ENCODE measurements at regions not wholly inside any gene's neighbourhood (a gene's known extent, or its start where the extent isn't known, plus 50 kb on each side); places are given as distances from the start of the nearest gene placed in this dataset.

GRCh38 chr15:52912172-52912571, 122.0 kb upstream of the ONECUT1 start:
- ATAC-seq (ENCODE audit: low read depth), result no peak
- ChIA-PET POLR2A (no interaction called here), CTCF (no interaction called here)
- Histone ChIP-seq H3K27me3 (replicated peaks in 1 of 4; ENCODE audit: control extremely low read depth in 1 of 4, control insufficient read depth in 3 of 4, insufficient read depth in 4 of 4, low read length in 3 of 4) (peaks cover 0 to 8% (median 3%) of the 10 kb centered on the region in 4 experiments), H3K27ac (ENCODE audit: low read length in 2 of 2) (no peak overlapping the region), H4K20me1 (ENCODE audit: control insufficient read depth, insufficient read depth, low read length, poor library complexity, severe bottlenecking) (no peaks in the 10 kb centered on the region), H3K4me1 (ENCODE audit: control insufficient read depth in 2 of 2, insufficient read depth in 2 of 2, low read length in 2 of 2) (no peaks in the 10 kb centered on the region), H3K4me2 (replicated peaks; ENCODE audit: low read depth, low read length, poor library complexity, severe bottlenecking) (no peak overlapping the region), H2AFZ (ENCODE audit: insufficient read depth, low read depth, low read length, poor library complexity, severe bottlenecking) (no peak overlapping the region), H3K36me3 (replicated peaks in 1 of 2; ENCODE audit: control extremely low read depth in 1 of 2, control insufficient read depth in 1 of 2, extremely low read depth in 1 of 2, insufficient read depth in 2 of 2, low read length in 1 of 2) (no peaks in the 10 kb centered on the region), H3K9me3 (ENCODE audit: control extremely low read depth in 1 of 3, control insufficient read depth in 2 of 3, insufficient read depth in 1 of 3, low read length in 2 of 3) (no peaks in the 10 kb centered on the region), H3K4me3 (ENCODE audit: control extremely low read depth in 1 of 5, extremely low read depth in 1 of 5, insufficient read depth in 1 of 5, low read depth in 2 of 5, low read length in 4 of 5) (no peak overlapping the region), H3K9ac (ENCODE audit: low read length) (no peak overlapping the region), H3K79me2 (ENCODE audit: control insufficient read depth, insufficient read depth, low read length) (no peaks in the 10 kb centered on the region)
- Mint-ChIP-seq H3K27me3 (peaks cover 8% of the 10 kb centered on the region), H3K9me3 (ENCODE audit: insufficient read depth) (no peaks in the 10 kb centered on the region), H3K4me1 (peaks cover 5% of the 10 kb centered on the region), H3K4me3 (no peak overlapping the region), H3K27ac (no peak overlapping the region)
- intact Hi-C loops (cut with micrococcal nuclease), result no loop called here
- WGBS (ENCODE audit: insufficient coverage), result 89% methylated on average over 1 of the region's 1 CpG
- DNase-seq, result no peak
- TF ChIP-seq CTCF (IDR thresholded peaks at IDR 0.05) (no peak), EZH2 (IDR thresholded peaks at IDR 0.05; ENCODE audit: borderline replicate concordance, insufficient read depth, low read depth, low read length, poor library complexity, severe bottlenecking) (no peak)

GRCh38 chr15:52893338-52893737, 103.2 kb upstream of the ONECUT1 start:
- TF ChIP-seq EZH2 (IDR thresholded peaks at IDR 0.05; ENCODE audit: borderline replicate concordance, insufficient read depth, low read depth, low read length, poor library complexity, severe bottlenecking), result no peak
- TF ChIP-seq CTCF (IDR thresholded peaks at IDR 0.05), result no peak
- intact Hi-C loops (cut with micrococcal nuclease), result no loop called here
- H4K20me1 ChIP-seq (ENCODE audit: control insufficient read depth, insufficient read depth, low read length, poor library complexity, severe bottlenecking), result no peaks in the 10 kb centered on the region
- H3K79me2 ChIP-seq (ENCODE audit: control insufficient read depth, insufficient read depth, low read length), result no peaks in the 10 kb centered on the region
- ChIA-PET CTCF (no interaction called here), POLR2A (no interaction called here)
- no peaks in the 10 kb centered on the region for H3K27me3 ChIP-seq (replicated peaks in 1 of 4; ENCODE audit: control extremely low read depth in 1 of 4, control insufficient read depth in 3 of 4, insufficient read depth in 4 of 4, low read length in 3 of 4)
- no peak for ATAC-seq (ENCODE audit: low read depth)
- no peaks in the 10 kb centered on the region for H3K4me1 ChIP-seq (ENCODE audit: control insufficient read depth in 2 of 2, insufficient read depth in 2 of 2, low read length in 2 of 2)
- WGBS (ENCODE audit: insufficient coverage), result no CpG with 5 or more reads among the region's 3 CpGs
- Mint-ChIP-seq H3K27ac (no peak overlapping the region), H3K9me3 (ENCODE audit: insufficient read depth) (no peaks in the 10 kb centered on the region), H3K27me3 (peaks cover 24% of the 10 kb centered on the region), H3K4me3 (no peak overlapping the region), H3K4me1 (no peaks in the 10 kb centered on the region)
- no peak for DNase-seq
- H3K36me3 ChIP-seq (replicated peaks in 1 of 2; ENCODE audit: control extremely low read depth in 1 of 2, control insufficient read depth in 1 of 2, extremely low read depth in 1 of 2, insufficient read depth in 2 of 2, low read length in 1 of 2), result no peaks in the 10 kb centered on the region
- no peak overlapping the region for H2AFZ ChIP-seq (ENCODE audit: insufficient read depth, low read depth, low read length, poor library complexity, severe bottlenecking)
- no peak overlapping the region for H3K27ac ChIP-seq (ENCODE audit: low read length in 2 of 2)
- no peak overlapping the region for H3K4me3 ChIP-seq (ENCODE audit: control extremely low read depth in 1 of 5, extremely low read depth in 1 of 5, insufficient read depth in 1 of 5, low read depth in 2 of 5, low read length in 4 of 5)
- H3K9me3 ChIP-seq (ENCODE audit: control extremely low read depth in 1 of 3, control insufficient read depth in 2 of 3, insufficient read depth in 1 of 3, low read length in 2 of 3), result no peaks in the 10 kb centered on the region
- H3K4me2 ChIP-seq (replicated peaks; ENCODE audit: low read depth, low read length, poor library complexity, severe bottlenecking), result no peak overlapping the region
- H3K9ac ChIP-seq (ENCODE audit: low read length), result no peak overlapping the region

Measured in B cell (primary cell).